SJCRH30 (cell line): ENCODE measurements at regions not wholly inside any gene's neighbourhood (a gene's known extent, or its start where the extent isn't known, plus 50 kb on each side); places are given as distances from the start of the nearest gene placed in this dataset.

Source experiments
- DNase-seq, 2 experiments: peaks; one replicate each; pipeline ENCODE4 v3.0.0-alpha.2; 2015 to 2020
- H3K27ac ChIP-seq: fragments of 250-450 bp; sonication (Bioruptor Pico); 2 replicates; pipeline ENCODE4 v1.5.1; 2020; ENCODE audit warnings: mild to moderate bottlenecking, moderate library complexity
- H3K27me3 ChIP-seq: fragments of 250-450 bp; sonication (Bioruptor Pico); 2 replicates; pipeline ENCODE4 v1.5.1; 2020; ENCODE audit warnings: mild to moderate bottlenecking, moderate library complexity
- H3K36me3 ChIP-seq: fragments of 250-450 bp; sonication (Bioruptor Pico); 2 replicates; pipeline ENCODE4 v1.5.1; 2020; ENCODE audit warnings: mild to moderate bottlenecking, moderate library complexity
- H3K4me1 ChIP-seq: fragments of 250-450 bp; sonication (Bioruptor Pico); 2 replicates; pipeline ENCODE4 v1.5.1; 2020; ENCODE audit warnings: mild to moderate bottlenecking, moderate library complexity
- H3K4me3 ChIP-seq: fragments of 250-450 bp; sonication (Bioruptor Pico); 2 replicates; pipeline ENCODE4 v1.5.1; 2020; ENCODE audit warnings: mild to moderate bottlenecking, moderate library complexity
- H3K9me3 ChIP-seq: fragments of 250-450 bp; sonication (Bioruptor Pico); replicated peaks from 2 replicates; pipeline ENCODE4 v1.5.1; 2020; ENCODE audit warnings: mild to moderate bottlenecking, moderate library complexity

DNA sequence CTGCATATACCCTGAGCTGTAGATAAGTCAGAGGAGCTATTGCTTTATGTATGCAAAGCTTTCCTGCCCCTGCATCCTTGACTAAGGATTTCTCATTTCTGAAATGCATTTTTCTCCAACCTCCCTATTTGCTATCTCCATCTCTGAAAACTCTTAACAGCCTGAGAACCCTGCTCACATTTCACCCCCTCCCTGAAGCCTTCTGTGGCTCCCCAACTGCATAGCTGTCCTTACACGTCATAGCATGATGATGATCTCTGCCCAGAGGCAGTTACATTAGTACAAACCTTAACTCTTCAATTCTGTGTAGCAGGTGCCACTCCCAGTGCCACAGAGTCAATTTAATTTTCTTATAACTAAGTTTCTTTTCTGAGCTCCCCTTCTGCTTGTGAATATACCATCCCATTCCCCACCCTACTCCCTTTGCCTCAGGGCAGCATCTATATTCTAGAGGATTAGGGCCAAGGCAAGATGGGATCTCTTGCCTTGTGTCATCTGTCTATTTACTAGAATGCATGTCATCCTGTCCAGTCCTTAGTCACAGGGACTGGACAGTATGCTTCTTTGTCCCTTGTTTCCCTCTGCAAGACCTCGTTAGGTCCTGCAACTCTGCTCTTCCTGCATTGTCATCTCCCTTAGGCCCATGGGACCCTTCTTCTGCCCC lies 149.7 kb upstream of the SPRY4 start:
- Histone ChIP-seq H3K4me3 (no peak overlapping the region), H3K9me3 (peaks cover 5% of the 10 kb centered on the region; the same call in 1 of the 2 replicates), H3K4me1 (peaks cover 43% of the 10 kb centered on the region), H3K36me3 (no peaks in the 10 kb centered on the region), H3K27ac (no peak overlapping the region), H3K27me3 (no peaks in the 10 kb centered on the region)
- peak; percentile 23 to 52 for DNase-seq

DNA sequence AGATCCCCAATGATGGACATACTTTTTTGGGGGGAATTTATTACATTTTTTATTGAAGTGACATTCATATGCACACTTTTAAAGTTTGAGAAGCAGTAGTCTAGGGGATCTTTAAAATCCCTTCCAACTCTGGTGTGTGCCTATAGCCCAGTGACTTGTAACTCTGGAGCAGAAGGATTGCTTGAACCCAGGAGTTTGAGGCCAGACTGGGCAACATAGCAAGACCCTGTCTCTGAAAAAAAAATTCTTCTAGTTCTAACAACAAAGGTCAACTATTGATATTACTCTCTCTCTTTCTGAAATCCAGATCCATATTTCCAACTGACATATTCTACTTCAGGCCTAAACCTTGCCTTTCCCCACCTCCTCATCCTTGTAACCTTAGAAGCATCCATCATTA lies 148.2 kb upstream of the SPRY4 start:
- no peaks in the 10 kb centered on the region for H3K36me3 ChIP-seq
- no peaks in the 10 kb centered on the region for H3K27me3 ChIP-seq
- no peak overlapping the region for H3K4me3 ChIP-seq
- no peak overlapping the region for H3K27ac ChIP-seq
- DNase-seq = no peak
- H3K9me3 ChIP-seq = no peaks in the 10 kb centered on the region
- H3K4me1 ChIP-seq = peaks cover 35% of the 10 kb centered on the region

DNA sequence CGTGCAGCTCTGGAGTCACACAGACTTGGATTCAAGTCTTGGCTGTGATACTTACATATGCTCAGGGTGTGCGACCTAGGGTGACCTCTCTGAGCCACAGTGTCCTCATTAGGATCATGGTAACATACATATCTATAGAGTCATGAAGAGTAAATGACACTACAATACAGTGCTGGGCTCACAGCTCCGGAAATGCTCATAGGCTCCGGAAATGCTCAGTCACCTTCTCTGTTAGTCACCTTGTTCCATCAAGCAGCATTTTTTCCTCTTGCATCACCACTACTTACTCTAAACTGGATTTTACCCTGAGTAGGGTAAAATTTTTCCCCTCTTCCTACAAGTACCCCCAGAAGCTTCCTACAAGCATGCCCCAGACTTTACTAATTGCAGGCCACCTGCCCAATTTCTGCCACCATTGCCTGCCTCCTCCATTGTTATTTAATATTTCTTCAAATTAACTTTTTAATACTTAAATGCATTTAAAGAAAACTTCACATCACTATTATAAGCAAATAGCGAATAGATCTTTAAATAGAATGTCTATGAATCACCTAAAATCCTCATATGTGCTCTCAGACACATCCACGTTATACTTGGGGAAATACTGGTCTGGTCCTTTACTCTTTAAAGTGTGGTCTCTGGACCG lies 147.6 kb upstream of the SPRY4 start:
- H3K4me3 ChIP-seq = no peak overlapping the region
- H3K9me3 ChIP-seq = no peaks in the 10 kb centered on the region
- H3K27me3 ChIP-seq = no peaks in the 10 kb centered on the region
- peaks cover 29% of the 10 kb centered on the region for H3K4me1 ChIP-seq
- DNase-seq = no peak
- H3K36me3 ChIP-seq = no peaks in the 10 kb centered on the region
- no peak overlapping the region for H3K27ac ChIP-seq

GRCh38 chr5:142466195-142466971 lies 141.6 kb upstream of the SPRY4 start:
- DNase-seq = peak in 1 of 2 experiments; percentile 61
- Histone ChIP-seq H3K36me3 (no peaks in the 10 kb centered on the region), H3K9me3 (no peaks in the 10 kb centered on the region), H3K27me3 (no peaks in the 10 kb centered on the region), H3K4me1 (peaks cover 17% of the 10 kb centered on the region), H3K4me3 (no peak overlapping the region), H3K27ac (no peak overlapping the region)

- no peak for DNase-seq
- H3K9me3 ChIP-seq = no peaks in the 10 kb centered on the region
- H3K4me1 ChIP-seq = peaks cover 13% of the 10 kb centered on the region
- H3K27me3 ChIP-seq = no peaks in the 10 kb centered on the region
- H3K27ac ChIP-seq = no peak overlapping the region
- H3K4me3 ChIP-seq = no peak overlapping the region
- no peaks in the 10 kb centered on the region for H3K36me3 ChIP-seq
Observed at GRCh38 chr5:142465476-142465875, 140.7 kb upstream of the SPRY4 start.

- H3K36me3 ChIP-seq = no peaks in the 10 kb centered on the region
- H3K4me1 ChIP-seq = peaks cover 13% of the 10 kb centered on the region
- no peak for DNase-seq
- no peak overlapping the region for H3K27ac ChIP-seq
- H3K27me3 ChIP-seq = no peaks in the 10 kb centered on the region
- H3K4me3 ChIP-seq = no peak overlapping the region
- H3K9me3 ChIP-seq = no peaks in the 10 kb centered on the region
Observed at GRCh38 chr5:142463904-142464303, 139.1 kb upstream of the SPRY4 start.

GRCh38 chr5:142461028-142461590 lies 136.3 kb upstream of the SPRY4 start:
- DNase-seq = no peak
- Histone ChIP-seq H3K36me3 (no peaks in the 10 kb centered on the region), H3K4me1 (peaks cover 1% of the 10 kb centered on the region), H3K27me3 (no peaks in the 10 kb centered on the region; the same call in 1 of the 2 replicates), H3K9me3 (no peaks in the 10 kb centered on the region; the same call in 1 of the 2 replicates), H3K27ac (no peak overlapping the region), H3K4me3 (no peak overlapping the region)

DNA sequence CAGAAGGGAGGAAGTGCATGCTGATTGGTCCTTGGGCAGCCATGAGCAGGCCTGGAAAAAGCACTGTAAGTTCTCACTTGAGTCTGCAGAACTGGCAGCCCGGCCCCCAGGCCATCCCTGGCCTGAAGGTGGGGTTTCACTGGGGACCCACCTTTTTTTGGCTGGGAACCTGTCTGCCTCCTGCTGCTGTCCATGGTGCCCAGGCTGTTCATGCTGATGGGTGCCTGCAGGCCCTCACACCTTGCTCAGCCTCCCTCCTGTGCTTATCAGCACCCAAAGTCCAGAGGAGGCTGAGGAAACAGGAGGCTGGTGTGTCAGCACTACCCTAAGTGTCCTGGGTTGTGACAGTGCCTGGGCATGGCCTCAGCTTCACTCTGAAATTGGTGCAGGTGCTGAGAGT lies 134.4 kb upstream of the SPRY4 start:
- H3K4me1 ChIP-seq = no peaks in the 10 kb centered on the region
- H3K27me3 ChIP-seq = no peaks in the 10 kb centered on the region; the same call in 1 of the 2 replicates
- DNase-seq = no peak
- H3K36me3 ChIP-seq = no peaks in the 10 kb centered on the region
- no peak overlapping the region for H3K27ac ChIP-seq
- no peak overlapping the region for H3K4me3 ChIP-seq
- no peaks in the 10 kb centered on the region; the same call in 1 of the 2 replicates for H3K9me3 ChIP-seq

DNA sequence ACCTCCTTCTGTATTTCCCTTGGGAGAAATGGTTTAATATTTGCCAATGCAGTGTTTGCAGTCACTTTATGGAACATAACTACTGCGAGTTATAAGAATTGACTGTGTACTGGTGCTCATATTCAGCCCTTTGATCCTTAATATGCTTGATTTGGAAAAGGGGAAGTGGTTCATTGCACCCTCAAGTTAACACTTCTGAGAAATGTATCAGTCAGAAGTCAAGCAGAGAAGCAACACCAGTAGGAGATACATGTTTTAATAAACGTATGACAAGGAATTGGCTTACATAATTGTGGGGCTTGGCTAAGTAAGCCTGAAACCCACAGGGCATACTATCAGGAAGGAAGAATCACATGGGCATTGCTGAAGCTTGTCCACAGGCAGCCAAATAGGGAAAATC lies 131.0 kb upstream of the SPRY4 start:
- no peaks in the 10 kb centered on the region; the same call in 1 of the 2 replicates for H3K27me3 ChIP-seq

GRCh38 chr5:142453932-142454331 lies 129.1 kb upstream of the SPRY4 start:
- no peaks in the 10 kb centered on the region for H3K4me1 ChIP-seq
- DNase-seq = no peak
- H3K27ac ChIP-seq = no peak overlapping the region
- H3K9me3 ChIP-seq = no peaks in the 10 kb centered on the region; the same call in 1 of the 2 replicates
- H3K4me3 ChIP-seq = no peak overlapping the region
- no peaks in the 10 kb centered on the region; the same call in 1 of the 2 replicates for H3K27me3 ChIP-seq
- H3K36me3 ChIP-seq = no peaks in the 10 kb centered on the region; the same call in 1 of the 2 replicates

More for the DNA sequence above, 131.0 kb upstream of the SPRY4 start:
- no peaks in the 10 kb centered on the region; the same call in 1 of the 2 replicates for H3K9me3 ChIP-seq
- H3K27ac ChIP-seq = no peak overlapping the region
- H3K36me3 ChIP-seq = no peaks in the 10 kb centered on the region
- DNase-seq = no peak
- H3K4me1 ChIP-seq = no peaks in the 10 kb centered on the region
- H3K4me3 ChIP-seq = no peak overlapping the region

DNA sequence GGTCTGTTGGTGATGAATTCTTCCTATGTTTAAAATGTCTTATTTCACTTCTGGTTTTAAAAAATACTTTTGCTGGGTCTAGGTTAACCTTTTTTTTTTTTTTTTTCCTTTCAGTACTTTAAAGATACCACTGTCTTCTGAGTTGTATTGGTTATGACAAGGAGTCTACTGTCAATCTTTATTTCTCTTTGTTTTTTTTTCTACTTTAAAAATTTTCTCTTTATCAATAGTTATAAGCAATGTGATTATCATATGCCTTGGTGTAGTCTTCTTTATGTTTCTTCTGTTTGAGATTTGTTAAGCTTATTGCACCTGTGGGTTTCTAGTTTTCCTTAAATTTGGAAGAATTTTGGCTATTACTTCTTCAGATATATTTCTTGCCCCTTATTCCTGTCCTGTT lies 125.6 kb upstream of the SPRY4 start:
- Histone ChIP-seq H3K9me3 (no peaks in the 10 kb centered on the region), H3K27ac (no peak overlapping the region), H3K36me3 (no peaks in the 10 kb centered on the region; the same call in 1 of the 2 replicates), H3K4me1 (peaks cover 16% of the 10 kb centered on the region), H3K27me3 (no peaks in the 10 kb centered on the region), H3K4me3 (no peak overlapping the region)
- DNase-seq = no peak

DNA sequence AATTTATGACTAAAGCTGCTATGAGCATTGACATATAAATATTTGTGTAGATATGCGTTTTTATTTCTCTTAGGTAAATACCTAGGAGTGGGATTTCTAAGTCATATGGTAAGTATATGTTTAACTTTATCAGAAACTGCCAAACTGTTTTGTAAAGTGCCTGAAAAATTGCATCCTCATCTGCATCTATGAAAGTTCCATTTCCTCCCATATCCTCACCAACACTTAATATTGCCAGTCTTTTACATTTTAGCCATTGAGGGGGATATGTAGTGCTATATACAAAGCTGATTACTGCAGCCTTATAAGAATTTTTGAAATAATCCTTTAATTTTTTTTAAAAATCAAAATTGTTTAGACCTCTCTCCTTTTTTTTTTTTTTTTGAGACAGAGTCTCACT lies 123.1 kb upstream of the SPRY4 start:
- no peak for DNase-seq
- no peak overlapping the region for H3K4me3 ChIP-seq
- peaks cover 18% of the 10 kb centered on the region for H3K4me1 ChIP-seq
- no peaks in the 10 kb centered on the region for H3K27me3 ChIP-seq
- no peaks in the 10 kb centered on the region; the same call in 1 of the 2 replicates for H3K36me3 ChIP-seq
- H3K9me3 ChIP-seq = no peaks in the 10 kb centered on the region
- no peak overlapping the region for H3K27ac ChIP-seq

GRCh38 chr5:142446960-142447279 lies 122.1 kb upstream of the SPRY4 start:
- no peak overlapping the region for H3K4me3 ChIP-seq
- H3K4me1 ChIP-seq = peaks cover 18% of the 10 kb centered on the region
- no peaks in the 10 kb centered on the region; the same call in 1 of the 2 replicates for H3K36me3 ChIP-seq
- DNase-seq = peak in 1 of 2 experiments; percentile 37
- H3K9me3 ChIP-seq = no peaks in the 10 kb centered on the region
- H3K27ac ChIP-seq = peak overlapping the region; percentile 58
- H3K27me3 ChIP-seq = no peaks in the 10 kb centered on the region

GRCh38 chr5:142446131-142446959 lies 121.5 kb upstream of the SPRY4 start:
- peaks cover 18% of the 10 kb centered on the region for H3K4me1 ChIP-seq
- no peaks in the 10 kb centered on the region; the same call in 1 of the 2 replicates for H3K36me3 ChIP-seq
- no peak overlapping the region for H3K4me3 ChIP-seq
- no peaks in the 10 kb centered on the region for H3K27me3 ChIP-seq
- H3K9me3 ChIP-seq = no peaks in the 10 kb centered on the region
- peak; percentile 30 to 55 for DNase-seq
- peak overlapping the region; percentile 58 for H3K27ac ChIP-seq
